Tongue (tissue), 1 donor: ENCODE measurements at regions not wholly inside any gene's neighbourhood (a gene's known extent, or its start where the extent isn't known, plus 50 kb on each side); places are given as distances from the start of the nearest gene placed in this dataset.
A peak's percentile ranks its signal among the peaks of the same experiment; 100 is the strongest.
"Not testable (repeated sequence)": the region's sequence is repeated elsewhere in the genome, so short reads cannot be mapped to it uniquely, and the experiment has no call there.

Experiments
- DNase-seq: peaks from one replicate; pipeline ENCODE4 v3.0.0-alpha.2; 2015

- no peak for DNase-seq
These were observed 274.9 kb upstream of the RARB start for GRCh38 chr3:25153136-25153535.

- DNase-seq, result no peak
These were observed 274.5 kb upstream of the RARB start for GRCh38 chr3:25153561-25153960.

- DNase-seq, result no peak
These were observed 272.2 kb upstream of the RARB start for GRCh38 chr3:25155652-25156471.

- DNase-seq, result peak; percentile 33
These were observed 271.4 kb upstream of the RARB start for GRCh38 chr3:25156626-25157025.

GRCh38 chr3:25165306-25165705, 262.8 kb upstream of the RARB start:
- DNase-seq, result no peak

GRCh38 chr3:25166016-25166415, 262.0 kb upstream of the RARB start:
- no peak for DNase-seq

GRCh38 chr3:25169151-25169550, 258.9 kb upstream of the RARB start:
- DNase-seq, result no peak

GRCh38 chr3:25170021-25170420, 258.0 kb upstream of the RARB start:
- no peak for DNase-seq

- DNase-seq, result no peak
These were observed 256.8 kb upstream of the RARB start for GRCh38 chr3:25171118-25171807.

- DNase-seq, result no peak
These were observed 256.2 kb upstream of the RARB start for GRCh38 chr3:25171897-25172296.

GRCh38 chr3:25173606-25174005, 254.5 kb upstream of the RARB start:
- DNase-seq, result no peak

- DNase-seq, result no peak
These were observed 253.8 kb upstream of the RARB start for GRCh38 chr3:25174251-25174650.

- no peak for DNase-seq
These were observed 251.0 kb upstream of the RARB start for GRCh38 chr3:25177041-25177440.

- DNase-seq, result no peak
These were observed 249.4 kb upstream of the RARB start for GRCh38 chr3:25178672-25179071.

- DNase-seq, result no peak
These were observed 247.0 kb upstream of the RARB start for GRCh38 chr3:25181096-25181495.

GRCh38 chr3:25182794-25183193, 245.3 kb upstream of the RARB start:
- DNase-seq, result no peak

- no peak for DNase-seq
These were observed 243.3 kb upstream of the RARB start for GRCh38 chr3:25184641-25185250.

GRCh38 chr3:25191673-25192072, 236.4 kb upstream of the RARB start:
- no peak for DNase-seq

GRCh38 chr3:25199567-25199966, 228.5 kb upstream of the RARB start:
- not testable (repeated sequence) for DNase-seq

GRCh38 chr3:25212736-25213135, 215.3 kb upstream of the RARB start:
- peak; percentile 16 for DNase-seq

- DNase-seq, result peak; percentile 23
These were observed 214.0 kb upstream of the RARB start for GRCh38 chr3:25214034-25214433.

- no peak for DNase-seq
These were observed 209.7 kb upstream of the RARB start for GRCh38 chr3:25218362-25218761.

GRCh38 chr3:25226747-25227146, 201.3 kb upstream of the RARB start:
- no peak for DNase-seq
